H9 (cell line): ENCODE measurements at regions not wholly inside any gene's neighbourhood (a gene's known extent, or its start where the extent isn't known, plus 50 kb on each side); places are given as distances from the start of the nearest gene placed in this dataset.
A peak's percentile ranks its signal among the peaks of the same experiment; 100 is the strongest.

Experiments used
- DNase-seq: peaks from one replicate; pipeline ENCODE4 v3.0.0-alpha.2; 2017
- H2AFZ ChIP-seq: one replicate; pipeline ENCODE4 v1.6.1; 2013; ENCODE audit warnings: mild to moderate bottlenecking, low read length, control low read depth, moderate library complexity
- H2AK5ac ChIP-seq: 2 replicates; pipeline ENCODE4 v1.6.1; 2013; ENCODE audit warnings: low read length, control low read depth, mixed read lengths; ENCODE audit not compliant: insufficient read length
- H2BK120ac ChIP-seq: one replicate; pipeline ENCODE4 v1.6.1; 2013; ENCODE audit warnings: low read depth, mild to moderate bottlenecking, low read length, control low read depth, inconsistent platforms; ENCODE audit not compliant: poor library complexity, severe bottlenecking
- H2BK12ac ChIP-seq: 2 replicates; pipeline ENCODE4 v1.6.1; 2013; ENCODE audit warnings: low read length, control low read depth, mixed read lengths, low read depth; ENCODE audit not compliant: insufficient read length
- H2BK15ac ChIP-seq: 2 replicates; pipeline ENCODE4 v1.6.1; 2013; ENCODE audit warnings: low read depth, low read length, control low read depth
- H2BK20ac ChIP-seq: one replicate; pipeline ENCODE4 v1.6.1; 2013; ENCODE audit warnings: low read depth, mild to moderate bottlenecking, low read length, control low read depth, inconsistent platforms; ENCODE audit not compliant: poor library complexity, severe bottlenecking
- H2BK5ac ChIP-seq: 2 replicates; pipeline ENCODE4 v1.6.1; 2013; ENCODE audit warnings: low read length, control low read depth, mixed read lengths; ENCODE audit not compliant: insufficient read length
- H3K14ac ChIP-seq: 2 replicates; pipeline ENCODE4 v1.6.1; 2013; ENCODE audit warnings: low read length, control low read depth; ENCODE audit not compliant: insufficient read depth
- H3K18ac ChIP-seq: 2 replicates; pipeline ENCODE4 v1.6.1; 2013; ENCODE audit warnings: low read depth, mild to moderate bottlenecking, mixed read lengths, low read length, control low read depth; ENCODE audit not compliant: insufficient read length
- H3K23ac ChIP-seq: 2 replicates; pipeline ENCODE4 v1.6.1; 2013; ENCODE audit warnings: low read length, control low read depth, mixed read lengths, low read depth; ENCODE audit not compliant: insufficient read length
- H3K23me2 ChIP-seq: 2 replicates; pipeline ENCODE4 v1.6.1; 2013; ENCODE audit warnings: low read depth, mild to moderate bottlenecking, mixed read lengths, low read length, control low read depth; ENCODE audit not compliant: insufficient read length, poor library complexity, severe bottlenecking
- H3K27ac ChIP-seq: 2 replicates; pipeline ENCODE4 v1.5.1; 2013; ENCODE audit warnings: low read length, control low read depth, mixed read lengths, low read depth; ENCODE audit not compliant: insufficient read length
- H3K27me3 ChIP-seq: 2 replicates; pipeline ENCODE4 v1.6.1; 2013; ENCODE audit warnings: low read length, control low read depth, inconsistent platforms; ENCODE audit not compliant: insufficient read depth
- H3K4ac ChIP-seq: 2 replicates; pipeline ENCODE4 v1.6.1; 2013; ENCODE audit warnings: low read depth, mild to moderate bottlenecking, control low read depth, inconsistent platforms, low read length, moderate library complexity
- H3K4me1 ChIP-seq: 2 replicates; pipeline ENCODE4 v1.6.1; 2013; ENCODE audit warnings: low read length, control low read depth, inconsistent platforms; ENCODE audit not compliant: insufficient read depth
- H3K4me2 ChIP-seq: 2 replicates; pipeline ENCODE4 v1.6.1; 2013; ENCODE audit warnings: low read length, control low read depth, mixed read lengths; ENCODE audit not compliant: insufficient read length, insufficient read depth
- H3K56ac ChIP-seq: 2 replicates; pipeline ENCODE4 v1.6.1; 2013; ENCODE audit warnings: low read depth, mild to moderate bottlenecking, mixed read lengths, low read length, control low read depth; ENCODE audit not compliant: insufficient read length
- H3K79me1 ChIP-seq: 2 replicates; pipeline ENCODE4 v1.6.1; 2013; ENCODE audit warnings: low read depth, mild to moderate bottlenecking, moderate library complexity, low read length, control low read depth, inconsistent platforms; ENCODE audit not compliant: insufficient read depth, poor library complexity, severe bottlenecking
- H3K79me2 ChIP-seq: 2 replicates; pipeline ENCODE4 v1.6.1; 2013; ENCODE audit warnings: low read length, control low read depth, inconsistent platforms; ENCODE audit not compliant: insufficient read depth
- H3K9ac ChIP-seq: 2 replicates; pipeline ENCODE4 v1.6.1; 2013; ENCODE audit warnings: low read length, control low read depth, mixed read lengths; ENCODE audit not compliant: insufficient read length; ENCODE audit errors: extremely low read depth
- H3K9me3 ChIP-seq: one replicate; pipeline ENCODE4 v1.6.1; 2013; ENCODE audit warnings: low read depth, low read length, inconsistent platforms; ENCODE audit not compliant: control insufficient read depth
- H3T11ph ChIP-seq: one replicate; pipeline ENCODE4 v1.6.1; 2013; ENCODE audit warnings: mild to moderate bottlenecking, low read length, control low read depth, inconsistent platforms
- H4K20me1 ChIP-seq: one replicate; pipeline ENCODE4 v1.6.1; 2013; ENCODE audit not compliant: control insufficient read depth, insufficient read length, insufficient read depth
- H4K5ac ChIP-seq: 2 replicates; pipeline ENCODE4 v1.6.1; 2013; ENCODE audit warnings: low read depth, mild to moderate bottlenecking, mixed read lengths, low read length, control low read depth; ENCODE audit not compliant: insufficient read length
- H4K8ac ChIP-seq: replicated peaks from 2 replicates; pipeline ENCODE4 v1.6.1; 2013; ENCODE audit warnings: low read length, control low read depth, mixed read lengths, low read depth; ENCODE audit not compliant: insufficient read length
- H4K91ac ChIP-seq: 2 replicates; pipeline ENCODE4 v1.6.1; 2013; ENCODE audit warnings: low read depth, mild to moderate bottlenecking, moderate library complexity, mixed read lengths, low read length, control low read depth; ENCODE audit not compliant: insufficient read length
- H3K27ac Mint-ChIP-seq, 3 experiments: 2 replicates in 2 of 3; 3 replicates in 1 of 3; pipeline ENCODE4 v1.8.0; 2020 to 2021; ENCODE audit warnings: mixed read lengths in 3 of 3, mild to moderate bottlenecking in 1 of 3, moderate library complexity in 1 of 3
- H3K27me3 Mint-ChIP-seq: 2 replicates; pipeline ENCODE4 v1.8.0; 2021; ENCODE audit warnings: low read depth, mild to moderate bottlenecking, moderate library complexity, mixed read lengths
- H3K36me3 Mint-ChIP-seq, 3 experiments: 2 replicates in 2 of 3; 3 replicates in 1 of 3; pipeline ENCODE4 v1.8.0; 2020 to 2021; ENCODE audit warnings: low read depth in 3 of 3, mixed read lengths in 3 of 3; ENCODE audit not compliant: insufficient read depth in 1 of 3
- H3K4me1 Mint-ChIP-seq, 2 experiments: 2 replicates each; pipeline ENCODE4 v1.8.0; 2020; ENCODE audit warnings: mixed read lengths in 2 of 2
- H3K4me3 Mint-ChIP-seq, 2 experiments: 2 replicates in 1 of 2; 3 replicates in 1 of 2; pipeline ENCODE4 v1.8.0; 2020 to 2021; ENCODE audit warnings: mild to moderate bottlenecking in 2 of 2, mixed read lengths in 2 of 2, moderate library complexity in 1 of 2
- H3K9me3 Mint-ChIP-seq, 2 experiments: 2 replicates in 1 of 2; 3 replicates in 1 of 2; pipeline ENCODE4 v1.8.0; 2020; ENCODE audit warnings: mild to moderate bottlenecking in 2 of 2, mixed read lengths in 2 of 2, moderate library complexity in 1 of 2
- CTCF ChIP-seq: fragments of 200-600 bp; sonication (generic); conservative IDR thresholded peaks from 3 replicates; pipeline ENCODE4 v1.8.0; 2021; ENCODE audit warnings: antibody characterized with exemption, mild to moderate bottlenecking
- WGBS: extraction: QIAGEN DNeasy Blood & Tissue Kit; methylation state at CpG from one replicate; pipeline ENCODE4 v1.1.7; 2013; ENCODE audit warnings: missing lambda C conversion rate, low lambda C conversion rate, mixed read lengths; ENCODE audit not compliant: insufficient read length; ENCODE audit errors: extremely low coverage; 5-methylcytosine and 5-hydroxymethylcytosine counted together

GRCh38 chr16:6157806-6158205 is 1060.2 kb upstream of the EEF2KMT start:
- no peak overlapping the region for H3T11ph ChIP-seq
- no peak overlapping the region for H2BK5ac ChIP-seq
- H3K23ac ChIP-seq = no peak overlapping the region
- no peak overlapping the region for H3K4me3 Mint-ChIP-seq
- H3K56ac ChIP-seq = no peak overlapping the region
- H3K27ac Mint-ChIP-seq = peak overlapping the region in 1 of 3 experiments; percentile 33; a peak in 1 of 7 replicates
- no peaks in the 10 kb centered on the region for H3K23me2 ChIP-seq
- H4K5ac ChIP-seq = no peak overlapping the region
- no peaks in the 10 kb centered on the region for H3K79me1 ChIP-seq
- no peak overlapping the region for H2BK12ac ChIP-seq
- H3K27ac ChIP-seq = no peak overlapping the region
- H3K9me3 Mint-ChIP-seq = no peaks in the 10 kb centered on the region
- no peak overlapping the region for H3K18ac ChIP-seq
- H3K79me2 ChIP-seq = no peaks in the 10 kb centered on the region
- H3K4ac ChIP-seq = no peak overlapping the region
- DNase-seq = no peak
- no peaks in the 10 kb centered on the region; the same call in 1 of the 2 replicates for H3K4me1 ChIP-seq
- no peaks in the 10 kb centered on the region for H3K27me3 ChIP-seq
- no peaks in the 10 kb centered on the region for H3K36me3 Mint-ChIP-seq
- H4K8ac ChIP-seq = no peak overlapping the region
- no peak overlapping the region for H2AFZ ChIP-seq
- H4K91ac ChIP-seq = no peak overlapping the region
- no peak for TF ChIP-seq CTCF
- no peak overlapping the region for H2AK5ac ChIP-seq
- no peak overlapping the region for H2BK15ac ChIP-seq
- no CpG with 5 or more reads among the region's 4 CpGs for WGBS
- H2BK20ac ChIP-seq = no peak overlapping the region
- H4K20me1 ChIP-seq = no peaks in the 10 kb centered on the region
- H3K9ac ChIP-seq = no peak overlapping the region
- no peaks in the 10 kb centered on the region for H3K9me3 ChIP-seq
- H3K14ac ChIP-seq = no peak overlapping the region
- H3K4me2 ChIP-seq = no peak overlapping the region
- no peaks in the 10 kb centered on the region for H3K4me1 Mint-ChIP-seq
- no peaks in the 10 kb centered on the region; the same call in 1 of the 2 replicates for H3K27me3 Mint-ChIP-seq
- H2BK120ac ChIP-seq = no peak overlapping the region
